ENCODE measurements at regions not wholly inside any gene's neighbourhood (a gene's known extent, or its start where the extent isn't known, plus 50 kb on each side); places are given as distances from the start of the nearest gene placed in this dataset.

- Histone ChIP-seq H3K27ac (ENCODE audit: low read depth in 1 of 2, low read length in 1 of 2) (no peak overlapping the region), H3K9me3 (ENCODE audit: control insufficient read depth in 2 of 2, insufficient read depth in 1 of 2, low read length in 1 of 2) (no peaks in the 10 kb centered on the region), H3K4me3 (ENCODE audit: low read length in 2 of 2) (no peak overlapping the region), H3K4me1 (ENCODE audit: control insufficient read depth in 2 of 2, insufficient read depth in 2 of 2, low read length in 2 of 2) (no peaks in the 10 kb centered on the region), H3K27me3 (ENCODE audit: control insufficient read depth in 2 of 2, insufficient read depth in 1 of 2, low read length in 1 of 2) (no peaks in the 10 kb centered on the region), H3K36me3 (ENCODE audit: control insufficient read depth in 2 of 2, insufficient read depth in 2 of 2, low read length in 1 of 2) (no peaks in the 10 kb centered on the region)
- WGBS = 93% methylated on average over 2 of the region's 2 CpGs
- no peak for DNase-seq (ENCODE audit: low read depth in 6 of 9, low spot score in 9 of 9)
Measured at GRCh38 chr17:70869402-70870085, 700.2 kb downstream of the KCNJ2 start.

DNA sequence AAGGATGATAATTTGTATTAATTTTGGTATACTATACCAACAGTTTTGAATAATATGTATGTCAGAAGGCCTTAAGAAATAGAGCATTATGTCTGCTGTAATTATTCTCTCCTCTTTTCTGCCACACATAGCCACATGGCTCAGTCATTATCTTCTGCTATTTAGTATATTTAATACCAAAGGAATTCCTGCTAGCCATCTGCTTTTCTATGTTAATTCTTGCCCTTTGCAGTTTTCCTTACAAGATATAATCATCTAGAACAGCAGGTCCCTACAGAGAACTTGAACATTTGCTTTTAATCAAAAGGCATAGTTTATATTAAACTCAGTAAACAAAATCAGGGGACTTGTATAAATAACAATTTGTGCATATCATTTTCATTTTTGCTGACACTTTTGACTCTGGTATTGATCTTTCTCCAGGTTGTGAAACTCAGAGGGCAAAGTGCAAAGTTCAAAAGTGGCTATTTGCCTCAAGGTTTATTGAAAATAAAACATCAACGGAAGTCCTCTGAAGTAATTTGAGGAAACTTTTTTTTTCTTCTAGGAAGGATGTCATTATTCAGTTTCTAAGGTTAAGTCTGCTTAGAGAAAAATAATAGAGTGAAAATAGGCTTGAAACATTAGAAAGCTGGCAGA lies 702.0 kb downstream of the KCNJ2 start:
- DNase-seq (ENCODE audit: low read depth in 6 of 9, low spot score in 9 of 9) = no peak
- H3K9me3 ChIP-seq (ENCODE audit: control insufficient read depth in 2 of 2, insufficient read depth in 1 of 2, low read length in 1 of 2) = no peaks in the 10 kb centered on the region
- H3K36me3 ChIP-seq (ENCODE audit: control insufficient read depth in 2 of 2, insufficient read depth in 2 of 2, low read length in 1 of 2) = no peaks in the 10 kb centered on the region
- no peaks in the 10 kb centered on the region for H3K4me1 ChIP-seq (ENCODE audit: control insufficient read depth in 2 of 2, insufficient read depth in 2 of 2, low read length in 2 of 2)
- H3K27ac ChIP-seq (ENCODE audit: low read depth in 1 of 2, low read length in 1 of 2) = no peak overlapping the region
- no peak overlapping the region for H3K4me3 ChIP-seq (ENCODE audit: low read length in 2 of 2)
- H3K27me3 ChIP-seq (ENCODE audit: control insufficient read depth in 2 of 2, insufficient read depth in 1 of 2, low read length in 1 of 2) = no peaks in the 10 kb centered on the region
- WGBS = 70% methylated on average over 1 of the region's 1 CpG

GRCh38 chr17:70872103-70872502 lies 702.8 kb downstream of the KCNJ2 start:
- H3K4me3 ChIP-seq (ENCODE audit: low read length in 2 of 2) = no peak overlapping the region
- H3K36me3 ChIP-seq (ENCODE audit: control insufficient read depth in 2 of 2, insufficient read depth in 2 of 2, low read length in 1 of 2) = no peaks in the 10 kb centered on the region
- no peak for DNase-seq (ENCODE audit: low read depth in 6 of 9, low spot score in 9 of 9)
- H3K27me3 ChIP-seq (ENCODE audit: control insufficient read depth in 2 of 2, insufficient read depth in 1 of 2, low read length in 1 of 2) = no peaks in the 10 kb centered on the region
- 90% methylated on average over 3 of the region's 3 CpGs for WGBS
- no peak overlapping the region for H3K27ac ChIP-seq (ENCODE audit: low read depth in 1 of 2, low read length in 1 of 2)
- no peaks in the 10 kb centered on the region for H3K4me1 ChIP-seq (ENCODE audit: control insufficient read depth in 2 of 2, insufficient read depth in 2 of 2, low read length in 2 of 2)
- no peaks in the 10 kb centered on the region for H3K9me3 ChIP-seq (ENCODE audit: control insufficient read depth in 2 of 2, insufficient read depth in 1 of 2, low read length in 1 of 2)

- no peak overlapping the region for H3K27ac ChIP-seq (ENCODE audit: low read depth in 1 of 2, low read length in 1 of 2)
- H3K27me3 ChIP-seq (ENCODE audit: control insufficient read depth in 2 of 2, insufficient read depth in 1 of 2, low read length in 1 of 2) = no peaks in the 10 kb centered on the region
- H3K9me3 ChIP-seq (ENCODE audit: control insufficient read depth in 2 of 2, insufficient read depth in 1 of 2, low read length in 1 of 2) = no peaks in the 10 kb centered on the region
- no peaks in the 10 kb centered on the region for H3K36me3 ChIP-seq (ENCODE audit: control insufficient read depth in 2 of 2, insufficient read depth in 2 of 2, low read length in 1 of 2)
- no peaks in the 10 kb centered on the region for H3K4me1 ChIP-seq (ENCODE audit: control insufficient read depth in 2 of 2, insufficient read depth in 2 of 2, low read length in 2 of 2)
- H3K4me3 ChIP-seq (ENCODE audit: low read length in 2 of 2) = no peak overlapping the region
- no peak for DNase-seq (ENCODE audit: low read depth in 6 of 9, low spot score in 9 of 9)
- 83% methylated on average over 2 of the region's 2 CpGs for WGBS
Measured at GRCh38 chr17:70875729-70876310, 706.5 kb downstream of the KCNJ2 start.

GRCh38 chr17:70878879-70879278 lies 709.5 kb downstream of the KCNJ2 start:
- WGBS = 95% methylated on average over 2 of the region's 2 CpGs
- no peak for DNase-seq (ENCODE audit: low read depth in 6 of 9, low spot score in 9 of 9)

GRCh38 chr17:70879401-70879800 lies 710.1 kb downstream of the KCNJ2 start:
- Histone ChIP-seq H3K9me3 (ENCODE audit: control insufficient read depth in 2 of 2, insufficient read depth in 1 of 2, low read length in 1 of 2) (no peaks in the 10 kb centered on the region), H3K27me3 (ENCODE audit: control insufficient read depth in 2 of 2, insufficient read depth in 1 of 2, low read length in 1 of 2) (no peaks in the 10 kb centered on the region), H3K27ac (ENCODE audit: low read depth in 1 of 2, low read length in 1 of 2) (no peak overlapping the region), H3K4me3 (ENCODE audit: low read length in 2 of 2) (no peak overlapping the region), H3K36me3 (ENCODE audit: control insufficient read depth in 2 of 2, insufficient read depth in 2 of 2, low read length in 1 of 2) (no peaks in the 10 kb centered on the region), H3K4me1 (ENCODE audit: control insufficient read depth in 2 of 2, insufficient read depth in 2 of 2, low read length in 2 of 2) (no peaks in the 10 kb centered on the region)
- no peak for DNase-seq (ENCODE audit: low read depth in 6 of 9, low spot score in 9 of 9)
- WGBS = 95% methylated on average over 3 of the region's 3 CpGs

More at GRCh38 chr17:70878879-70879278, 709.5 kb downstream of the KCNJ2 start:
- H3K27ac ChIP-seq (ENCODE audit: low read depth in 1 of 2, low read length in 1 of 2) = no peak overlapping the region
- no peaks in the 10 kb centered on the region for H3K4me1 ChIP-seq (ENCODE audit: control insufficient read depth in 2 of 2, insufficient read depth in 2 of 2, low read length in 2 of 2)
- no peaks in the 10 kb centered on the region for H3K27me3 ChIP-seq (ENCODE audit: control insufficient read depth in 2 of 2, insufficient read depth in 1 of 2, low read length in 1 of 2)
- no peak overlapping the region for H3K4me3 ChIP-seq (ENCODE audit: low read length in 2 of 2)
- no peaks in the 10 kb centered on the region for H3K36me3 ChIP-seq (ENCODE audit: control insufficient read depth in 2 of 2, insufficient read depth in 2 of 2, low read length in 1 of 2)
- H3K9me3 ChIP-seq (ENCODE audit: control insufficient read depth in 2 of 2, insufficient read depth in 1 of 2, low read length in 1 of 2) = no peaks in the 10 kb centered on the region

DNA sequence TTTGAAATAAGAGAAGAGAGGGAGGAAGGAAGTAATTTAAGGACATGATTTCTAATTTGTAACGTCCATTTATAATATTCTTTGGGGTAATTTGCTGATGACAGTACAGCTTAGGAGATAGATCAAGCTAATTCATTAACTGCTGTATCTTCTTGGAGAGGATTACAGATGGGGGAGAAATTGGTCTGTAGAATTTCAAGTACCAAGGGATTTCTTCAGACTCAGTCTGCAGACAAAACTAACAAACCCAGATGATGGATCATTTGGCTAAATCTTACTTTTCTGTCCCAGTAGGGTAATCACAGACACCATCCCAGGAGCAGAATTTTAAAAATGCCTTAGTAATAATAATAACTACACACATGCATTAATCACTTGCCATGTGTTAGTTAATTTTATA lies 711.8 kb downstream of the KCNJ2 start:
- Histone ChIP-seq H3K9me3 (ENCODE audit: control insufficient read depth in 2 of 2, insufficient read depth in 1 of 2, low read length in 1 of 2) (no peaks in the 10 kb centered on the region), H3K27me3 (ENCODE audit: control insufficient read depth in 2 of 2, insufficient read depth in 1 of 2, low read length in 1 of 2) (no peaks in the 10 kb centered on the region), H3K4me1 (ENCODE audit: control insufficient read depth in 2 of 2, insufficient read depth in 2 of 2, low read length in 2 of 2) (no peaks in the 10 kb centered on the region), H3K4me3 (ENCODE audit: low read length in 2 of 2) (no peak overlapping the region), H3K27ac (ENCODE audit: low read depth in 1 of 2, low read length in 1 of 2) (no peak overlapping the region), H3K36me3 (ENCODE audit: control insufficient read depth in 2 of 2, insufficient read depth in 2 of 2, low read length in 1 of 2) (no peaks in the 10 kb centered on the region)
- WGBS = 30% methylated on average over 1 of the region's 1 CpG
- no peak for DNase-seq (ENCODE audit: low read depth in 6 of 9, low spot score in 9 of 9)

GRCh38 chr17:70882504-70882903 lies 713.2 kb downstream of the KCNJ2 start:
- Histone ChIP-seq H3K36me3 (ENCODE audit: control insufficient read depth in 2 of 2, insufficient read depth in 2 of 2, low read length in 1 of 2) (no peaks in the 10 kb centered on the region), H3K4me1 (ENCODE audit: control insufficient read depth in 2 of 2, insufficient read depth in 2 of 2, low read length in 2 of 2) (no peaks in the 10 kb centered on the region), H3K27ac (ENCODE audit: low read depth in 1 of 2, low read length in 1 of 2) (no peak overlapping the region), H3K27me3 (ENCODE audit: control insufficient read depth in 2 of 2, insufficient read depth in 1 of 2, low read length in 1 of 2) (no peaks in the 10 kb centered on the region), H3K9me3 (ENCODE audit: control insufficient read depth in 2 of 2, insufficient read depth in 1 of 2, low read length in 1 of 2) (no peaks in the 10 kb centered on the region), H3K4me3 (ENCODE audit: low read length in 2 of 2) (no peak overlapping the region)
- DNase-seq (ENCODE audit: low read depth in 6 of 9, low spot score in 9 of 9) = no peak
- 90% methylated on average over 6 of the region's 6 CpGs for WGBS

- no peaks in the 10 kb centered on the region for H3K9me3 ChIP-seq (ENCODE audit: control insufficient read depth in 2 of 2, insufficient read depth in 1 of 2, low read length in 1 of 2)
- no peaks in the 10 kb centered on the region for H3K4me1 ChIP-seq (ENCODE audit: control insufficient read depth in 2 of 2, insufficient read depth in 2 of 2, low read length in 2 of 2)
- H3K4me3 ChIP-seq (ENCODE audit: low read length in 2 of 2) = no peak overlapping the region
- H3K27me3 ChIP-seq (ENCODE audit: control insufficient read depth in 2 of 2, insufficient read depth in 1 of 2, low read length in 1 of 2) = no peaks in the 10 kb centered on the region
- DNase-seq (ENCODE audit: low read depth in 6 of 9, low spot score in 9 of 9) = no peak
- 79% methylated on average over 2 of the region's 2 CpGs for WGBS
- H3K36me3 ChIP-seq (ENCODE audit: control insufficient read depth in 2 of 2, insufficient read depth in 2 of 2, low read length in 1 of 2) = no peaks in the 10 kb centered on the region
- H3K27ac ChIP-seq (ENCODE audit: low read depth in 1 of 2, low read length in 1 of 2) = no peak overlapping the region
Measured at GRCh38 chr17:70886648-70887047, 717.3 kb downstream of the KCNJ2 start.
